RWPE2 (cell line): ENCODE measurements at regions not wholly inside any gene's neighbourhood (a gene's known extent, or its start where the extent isn't known, plus 50 kb on each side); places are given as distances from the start of the nearest gene placed in this dataset.
"Not testable (repeated sequence)": the region's sequence is repeated elsewhere in the genome, so short reads cannot be mapped to it uniquely, and the experiment has no call there.

Experiments used
- ATAC-seq: fragments of 200-7000 bp; cut with Tn5 transposase; 3 replicates; pipeline ENCODE4 v1.9.1; 2021; ENCODE audit warnings: low read depth
- DNase-seq: peaks from one replicate; pipeline ENCODE4 v3.0.0-alpha.2; 2020; ENCODE audit warnings: low spot score
- H3K27ac ChIP-seq: fragments of 450-650 bp; 2 replicates; pipeline ENCODE4 v1.5.1; 2017; ENCODE audit warnings: mild to moderate bottlenecking; ENCODE audit not compliant: poor library complexity, severe bottlenecking
- H3K27me3 ChIP-seq: fragments of 250-450 bp; sonication (Bioruptor Pico); 2 replicates; pipeline ENCODE4 v1.5.1; 2021; ENCODE audit warnings: mild to moderate bottlenecking, moderate library complexity; ENCODE audit not compliant: insufficient read depth, poor library complexity, severe bottlenecking
- H3K36me3 ChIP-seq: fragments of 250-450 bp; sonication (Bioruptor Pico); 2 replicates; pipeline ENCODE4 v1.5.1; 2020; ENCODE audit warnings: low read depth, mild to moderate bottlenecking, moderate library complexity
- H3K4me1 ChIP-seq: fragments of 250-450 bp; sonication (Bioruptor Pico); 2 replicates; pipeline ENCODE4 v1.5.1; 2021; ENCODE audit warnings: mild to moderate bottlenecking, moderate library complexity; ENCODE audit not compliant: insufficient read depth, poor library complexity, severe bottlenecking
- H3K4me3 ChIP-seq: fragments of 250-450 bp; sonication (Bioruptor Pico); 2 replicates; pipeline ENCODE4 v1.5.1; 2021; ENCODE audit warnings: mild to moderate bottlenecking, moderate library complexity; ENCODE audit not compliant: severe bottlenecking
- H3K9me3 ChIP-seq: fragments of 250-450 bp; sonication (Bioruptor Pico); 2 replicates; pipeline ENCODE4 v1.5.1; 2021; ENCODE audit warnings: mild to moderate bottlenecking, moderate library complexity; ENCODE audit not compliant: severe bottlenecking
- TF ChIP-seq, protein P1 (sequence below): fragments of 450-650 bp; IDR thresholded peaks from one replicate; pipeline ENCODE4 v1.5.1; 2017; ENCODE audit warnings: mild to moderate bottlenecking, moderate library complexity; ENCODE audit not compliant: poor library complexity, severe bottlenecking

GRCh38 chr6:87755708-87756671, 54.0 kb upstream of the AKIRIN2 start:
- H3K4me3 ChIP-seq = no peak overlapping the region
- H3K27ac ChIP-seq = no peak overlapping the region
- ATAC-seq = no peak; the same call in 2 of the 3 replicates

GRCh38 chr6:87754828-87755227, 52.8 kb upstream of the AKIRIN2 start:
- Histone ChIP-seq H3K27ac (no peak overlapping the region), H3K36me3 (no peaks in the 10 kb centered on the region), H3K4me3 (no peak overlapping the region), H3K4me1 (peaks cover 6% of the 10 kb centered on the region), H3K9me3 (no peaks in the 10 kb centered on the region), H3K27me3 (no peaks in the 10 kb centered on the region)
- TF ChIP-seq, protein P1, sequence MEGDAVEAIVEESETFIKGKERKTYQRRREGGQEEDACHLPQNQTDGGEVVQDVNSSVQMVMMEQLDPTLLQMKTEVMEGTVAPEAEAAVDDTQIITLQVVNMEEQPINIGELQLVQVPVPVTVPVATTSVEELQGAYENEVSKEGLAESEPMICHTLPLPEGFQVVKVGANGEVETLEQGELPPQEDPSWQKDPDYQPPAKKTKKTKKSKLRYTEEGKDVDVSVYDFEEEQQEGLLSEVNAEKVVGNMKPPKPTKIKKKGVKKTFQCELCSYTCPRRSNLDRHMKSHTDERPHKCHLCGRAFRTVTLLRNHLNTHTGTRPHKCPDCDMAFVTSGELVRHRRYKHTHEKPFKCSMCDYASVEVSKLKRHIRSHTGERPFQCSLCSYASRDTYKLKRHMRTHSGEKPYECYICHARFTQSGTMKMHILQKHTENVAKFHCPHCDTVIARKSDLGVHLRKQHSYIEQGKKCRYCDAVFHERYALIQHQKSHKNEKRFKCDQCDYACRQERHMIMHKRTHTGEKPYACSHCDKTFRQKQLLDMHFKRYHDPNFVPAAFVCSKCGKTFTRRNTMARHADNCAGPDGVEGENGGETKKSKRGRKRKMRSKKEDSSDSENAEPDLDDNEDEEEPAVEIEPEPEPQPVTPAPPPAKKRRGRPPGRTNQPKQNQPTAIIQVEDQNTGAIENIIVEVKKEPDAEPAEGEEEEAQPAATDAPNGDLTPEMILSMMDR = no peak
- no peak for DNase-seq
- ATAC-seq = no peak

More at GRCh38 chr6:87755708-87756671, 54.0 kb upstream of the AKIRIN2 start:
- DNase-seq = no peak
- Histone ChIP-seq H3K4me1 (peaks cover 6% of the 10 kb centered on the region), H3K36me3 (no peaks in the 10 kb centered on the region), H3K9me3 (no peaks in the 10 kb centered on the region), H3K27me3 (no peaks in the 10 kb centered on the region)
- TF ChIP-seq, protein P1 = no peak

- no peak for DNase-seq
- Histone ChIP-seq H3K4me3 (no peak overlapping the region), H3K36me3 (no peaks in the 10 kb centered on the region), H3K27ac (no peak overlapping the region), H3K27me3 (no peaks in the 10 kb centered on the region), H3K9me3 (no peaks in the 10 kb centered on the region), H3K4me1 (peaks cover 6% of the 10 kb centered on the region)
- TF ChIP-seq, protein P1 = no peak
- no peak for ATAC-seq
These were observed 51.2 kb upstream of the AKIRIN2 start for GRCh38 chr6:87753131-87753685.

DNA sequence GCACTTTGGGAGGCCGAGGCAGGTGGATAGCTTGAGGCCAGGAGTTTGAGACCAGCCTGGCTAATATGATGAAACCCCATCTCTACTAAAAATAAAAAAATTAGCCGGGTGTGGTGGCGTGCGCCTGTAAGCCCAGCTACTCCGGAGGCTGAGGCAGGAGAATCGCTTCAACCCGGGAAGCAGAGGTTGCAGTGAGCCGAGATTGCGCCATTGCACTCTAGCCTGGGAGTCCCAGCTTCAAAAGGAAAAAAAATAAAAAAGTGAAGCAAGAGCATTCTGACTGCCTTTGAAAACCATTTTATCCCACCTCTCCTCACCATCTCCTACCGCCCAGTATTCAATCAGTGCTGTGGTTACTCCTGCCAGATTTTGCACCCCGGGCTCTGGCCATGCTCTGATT, 50.5 kb upstream of the AKIRIN2 start:
- H3K27ac ChIP-seq, H3K4me1 ChIP-seq, H3K36me3 ChIP-seq, H3K9me3 ChIP-seq, DNase-seq, ATAC-seq, H3K27me3 ChIP-seq, H3K4me3 ChIP-seq: not testable (repeated sequence)
